Keratinocyte (primary cell): ENCODE measurements at regions not wholly inside any gene's neighbourhood (a gene's known extent, or its start where the extent isn't known, plus 50 kb on each side); places are given as distances from the start of the nearest gene placed in this dataset.

ENCODE experiments used
- DNase-seq: peaks from one replicate; pipeline ENCODE4 v3.0.0-alpha.2; 2011; ENCODE audit warnings: low read depth, missing footprints, low spot score
- FAIRE-seq: peaks from 2 replicates; lab custom pipeline; 2011; peaks lifted over from hg19 to GRCh38; lab: Jason Lieb, UNC
- H2AFZ ChIP-seq: 2 replicates; pipeline ENCODE4 v1.6.0; 2012; ENCODE audit warnings: low read length, control low read depth, inconsistent platforms; ENCODE audit not compliant: control insufficient read depth
- H3K27ac ChIP-seq: 2 replicates; pipeline ENCODE4 v1.5.1; 2011; ENCODE audit warnings: low read length; ENCODE audit not compliant: control insufficient read depth, insufficient read depth
- H3K27me3 ChIP-seq: 3 replicates; pipeline ENCODE4 v1.6.0; 2011; ENCODE audit warnings: low read length; ENCODE audit not compliant: control insufficient read depth, insufficient read depth; ENCODE audit errors: extremely low read depth
- H3K36me3 ChIP-seq, 2 experiments: 2 replicates in 1 of 2; 3 replicates in 1 of 2; pipeline ENCODE4 v1.5.1; 2011; ENCODE audit warnings: low read length in 2 of 2, mild to moderate bottlenecking in 1 of 2; ENCODE audit not compliant: control insufficient read depth in 2 of 2, insufficient read depth in 2 of 2; ENCODE audit errors: extremely low read depth in 1 of 2
- H3K4me1 ChIP-seq: 3 replicates; pipeline ENCODE4 v1.5.1; 2011; ENCODE audit warnings: low read length; ENCODE audit not compliant: control insufficient read depth, insufficient read depth; ENCODE audit errors: extremely low read depth
- H3K4me2 ChIP-seq: 3 replicates; pipeline ENCODE4 v1.6.0; 2011; ENCODE audit warnings: low read depth, low read length; ENCODE audit not compliant: control insufficient read depth, insufficient read depth; ENCODE audit errors: extremely low read depth
- H3K4me3 ChIP-seq, 3 experiments: fragments of 200-600 bp in 1 of 3; sonication (generic) in 1 of 3; 2 replicates in 2 of 3; 3 replicates in 1 of 3; pipeline ENCODE4 v1.5.1; 2011 to 2016; ENCODE audit warnings: low read length in 3 of 3, mild to moderate bottlenecking in 3 of 3, control low read depth in 2 of 3, inconsistent platforms in 1 of 3, low read depth in 1 of 3, mixed read lengths in 1 of 3, mixed run types in 1 of 3, moderate library complexity in 1 of 3; ENCODE audit not compliant: control insufficient read depth in 2 of 3, insufficient read depth in 2 of 3; ENCODE audit errors: extremely low read depth in 1 of 3
- H3K79me2 ChIP-seq: 2 replicates; pipeline ENCODE4 v1.6.0; 2012; ENCODE audit warnings: low read length; ENCODE audit not compliant: control insufficient read depth, insufficient read depth
- H3K9ac ChIP-seq: 3 replicates; pipeline ENCODE4 v1.6.0; 2011; ENCODE audit warnings: low read length; ENCODE audit not compliant: control insufficient read depth, insufficient read depth; ENCODE audit errors: extremely low read depth
- H3K9me1 ChIP-seq: 3 replicates; pipeline ENCODE4 v1.6.0; 2011; ENCODE audit warnings: low read length; ENCODE audit not compliant: control insufficient read depth, insufficient read depth; ENCODE audit errors: extremely low read depth
- H3K9me3 ChIP-seq: 2 replicates; pipeline ENCODE4 v1.5.1; 2012; ENCODE audit warnings: low read depth, low read length; ENCODE audit not compliant: control insufficient read depth
- H4K20me1 ChIP-seq: 3 replicates; pipeline ENCODE4 v1.6.0; 2011; ENCODE audit warnings: low read length; ENCODE audit not compliant: control insufficient read depth, insufficient read depth; ENCODE audit errors: extremely low read depth
- EZH2 ChIP-seq: IDR thresholded peaks from one replicate; pipeline ENCODE4 v1.6.1; 2012; ENCODE audit warnings: inconsistent platforms, mild to moderate bottlenecking, low read length, moderate library complexity
- dilution Hi-C: fragments of 300-500 bp; cut with MboI; formaldehyde crosslinking; loops from one replicate; pipeline ENCODE4 v1.7.0; 2020; ENCODE audit warnings: low sequenced_read_pairs; ENCODE audit not compliant: extremely low pct_ligation_motif_present
- TF ChIP-seq, protein P1 (sequence below), 3 experiments: IDR thresholded peaks in 1 of 3; conservative IDR thresholded peaks in 1 of 3; optimal IDR thresholded peaks in 1 of 3; 2 replicates in 2 of 3; 3 replicates in 1 of 3; pipeline versions ENCODE3 to v1.5.1; 2011; ENCODE audit warnings: low read length in 3 of 3, mild to moderate bottlenecking in 3 of 3, moderate library complexity in 2 of 3, control low read depth in 1 of 3, inconsistent platforms in 1 of 3; ENCODE audit not compliant: insufficient read depth in 2 of 3; ENCODE audit errors: extremely low read depth in 1 of 3

DNA sequence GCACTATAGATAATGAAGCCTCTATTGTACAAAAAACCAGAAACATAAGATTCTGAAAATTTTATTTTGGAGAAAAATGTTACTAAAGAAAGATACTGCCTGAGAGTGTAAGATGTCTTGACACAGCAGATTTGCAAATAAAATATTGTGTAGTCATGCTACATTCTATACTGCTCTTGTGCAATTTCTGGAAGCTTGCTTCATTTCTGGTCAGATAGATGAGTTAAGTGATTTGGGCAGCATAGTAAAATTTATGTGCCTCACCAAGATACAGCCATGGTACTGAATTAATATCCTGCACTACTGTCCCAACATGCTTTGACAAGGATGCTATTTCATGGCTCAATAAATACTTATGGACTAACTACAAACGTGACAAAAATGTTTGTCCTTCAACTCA lies 55.1 kb upstream of the STARD13 start:
- DNase-seq (no peak), FAIRE-seq (no peak)
- Histone ChIP-seq H3K79me2 (no peaks in the 10 kb centered on the region), H3K27ac (no peak overlapping the region), H3K4me3 (no peak overlapping the region), H3K9me1 (no peaks in the 10 kb centered on the region), H3K9ac (no peak overlapping the region), H3K36me3 (no peaks in the 10 kb centered on the region), H3K4me1 (no peaks in the 10 kb centered on the region), H3K27me3 (no peaks in the 10 kb centered on the region), H4K20me1 (no peaks in the 10 kb centered on the region), H3K4me2 (no peak overlapping the region), H2AFZ (no peak overlapping the region), H3K9me3 (no peaks in the 10 kb centered on the region)
- dilution Hi-C loops: no loop called here
- TF ChIP-seq EZH2: no peak
- TF ChIP-seq, protein P1, sequence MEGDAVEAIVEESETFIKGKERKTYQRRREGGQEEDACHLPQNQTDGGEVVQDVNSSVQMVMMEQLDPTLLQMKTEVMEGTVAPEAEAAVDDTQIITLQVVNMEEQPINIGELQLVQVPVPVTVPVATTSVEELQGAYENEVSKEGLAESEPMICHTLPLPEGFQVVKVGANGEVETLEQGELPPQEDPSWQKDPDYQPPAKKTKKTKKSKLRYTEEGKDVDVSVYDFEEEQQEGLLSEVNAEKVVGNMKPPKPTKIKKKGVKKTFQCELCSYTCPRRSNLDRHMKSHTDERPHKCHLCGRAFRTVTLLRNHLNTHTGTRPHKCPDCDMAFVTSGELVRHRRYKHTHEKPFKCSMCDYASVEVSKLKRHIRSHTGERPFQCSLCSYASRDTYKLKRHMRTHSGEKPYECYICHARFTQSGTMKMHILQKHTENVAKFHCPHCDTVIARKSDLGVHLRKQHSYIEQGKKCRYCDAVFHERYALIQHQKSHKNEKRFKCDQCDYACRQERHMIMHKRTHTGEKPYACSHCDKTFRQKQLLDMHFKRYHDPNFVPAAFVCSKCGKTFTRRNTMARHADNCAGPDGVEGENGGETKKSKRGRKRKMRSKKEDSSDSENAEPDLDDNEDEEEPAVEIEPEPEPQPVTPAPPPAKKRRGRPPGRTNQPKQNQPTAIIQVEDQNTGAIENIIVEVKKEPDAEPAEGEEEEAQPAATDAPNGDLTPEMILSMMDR (optimal IDR thresholded peaks at IDR 0.05 in 1 of 3, IDR thresholded peaks at IDR 0.05 in 1 of 3, conservative IDR thresholded peaks at IDR 0.05 in 1 of 3; ENCODE audit: extremely low read depth in 1 of 3, insufficient read depth in 2 of 3, low read length in 3 of 3): no peak

DNA sequence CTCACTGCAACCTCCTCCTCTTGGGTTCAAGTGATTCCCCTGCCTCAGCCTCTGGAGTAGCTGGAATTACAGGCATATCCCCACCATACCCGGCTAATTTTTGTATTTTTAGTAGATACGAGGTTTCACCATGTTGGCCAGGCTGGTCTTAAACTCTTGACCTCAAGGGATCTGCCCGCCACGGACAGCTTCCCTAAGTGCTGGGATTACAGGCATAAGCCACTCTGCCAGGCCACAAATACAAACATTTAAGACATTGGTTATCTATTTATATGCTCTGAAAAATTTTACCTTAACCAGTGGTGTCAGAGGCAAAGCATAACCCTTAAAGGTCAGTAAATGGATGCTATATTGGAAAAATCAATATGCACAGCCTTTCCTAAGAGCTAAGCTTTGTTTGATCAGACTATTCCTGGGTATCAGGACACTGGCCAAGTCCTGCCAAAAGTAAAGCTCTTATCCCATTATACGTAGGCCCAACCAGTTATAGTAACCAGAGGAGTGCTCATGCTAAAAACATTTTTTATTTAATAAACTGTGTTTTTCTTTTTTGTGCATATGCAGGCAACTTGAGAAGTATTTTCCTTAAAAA lies 56.4 kb upstream of the STARD13 start:
- TF ChIP-seq, protein P1 (optimal IDR thresholded peaks at IDR 0.05 in 1 of 3, IDR thresholded peaks at IDR 0.05 in 1 of 3, conservative IDR thresholded peaks at IDR 0.05 in 1 of 3; ENCODE audit: extremely low read depth in 1 of 3, insufficient read depth in 2 of 3, low read length in 3 of 3): no peak
- TF ChIP-seq EZH2: no peak
- H3K4me3 ChIP-seq: no peak overlapping the region
- H3K9me3 ChIP-seq: no peaks in the 10 kb centered on the region
- no peaks in the 10 kb centered on the region for H3K4me1 ChIP-seq
- H3K36me3 ChIP-seq: no peaks in the 10 kb centered on the region
- H4K20me1 ChIP-seq: no peaks in the 10 kb centered on the region
- H2AFZ ChIP-seq: no peak overlapping the region
- H3K9me1 ChIP-seq: no peaks in the 10 kb centered on the region
- H3K79me2 ChIP-seq: no peaks in the 10 kb centered on the region
- dilution Hi-C loops: no loop called here
- H3K27ac ChIP-seq: no peak overlapping the region
- no peak overlapping the region for H3K9ac ChIP-seq
- DNase-seq: no peak
- no peaks in the 10 kb centered on the region for H3K27me3 ChIP-seq
- no peak for FAIRE-seq
- no peak overlapping the region for H3K4me2 ChIP-seq
